HepG2 (cell line): ENCODE measurements at regions not wholly inside any gene's neighbourhood (a gene's known extent, or its start where the extent isn't known, plus 50 kb on each side); places are given as distances from the start of the nearest gene placed in this dataset.

Source experiments
- ATAC-seq: fragments of 200-7000 bp; cut with Tn5 transposase; 3 replicates; pipeline ENCODE4 v1.9.1; 2020; ENCODE audit warnings: mild to moderate bottlenecking, moderate library complexity
- BruUV-seq: library from RNA; stranded (reverse); fragments of 400-500 nt; replicated peaks from 2 replicates; lab custom pipeline; 2021; lab: Mats Ljungman, UMichigan
- CTCF ChIA-PET: fragments of 300-600 bp; formaldehyde crosslinking; extraction: SDS; loops from one replicate; lab custom pipeline; 2021; ENCODE audit warnings: low total read pairs, inconsistent platforms, low intra/inter-chr PET ratio; lab: Yijun Ruan, JAX
- POLR2A ChIA-PET: fragments of 350-600 bp; sonication (Branson Sonifier 250); formaldehyde crosslinking; loops from one replicate; lab custom pipeline; 2020; ENCODE audit warnings: antibody characterized with exemption, inconsistent platforms; lab: Yijun Ruan, JAX
- DNase-seq: peaks from one replicate; pipeline ENCODE4 v3.0.0-alpha.2; 2015; ENCODE audit warnings: low spot score
- FAIRE-seq: peaks from 3 replicates; lab custom pipeline; 2011; peaks lifted over from hg19 to GRCh38; lab: Jason Lieb, UNC
- H2AFZ ChIP-seq: one replicate; pipeline ENCODE4 v1.6.1; 2011; ENCODE audit warnings: low read length, inconsistent platforms
- H3K27ac ChIP-seq: fragments of 300-600 bp; 3 replicates; pipeline ENCODE4 v1.8.0; 2011; ENCODE audit warnings: mixed run types, mild to moderate bottlenecking, mixed read lengths, low read length, inconsistent platforms; ENCODE audit not compliant: insufficient read depth; ENCODE audit errors: extremely low read length
- H3K27me3 ChIP-seq, 2 experiments: fragments of 200-600 bp in 1 of 2; 2 replicates in 1 of 2; 3 replicates in 1 of 2; pipeline versions ENCODE4 v1.6.0 to v1.8.0; 2011; ENCODE audit warnings: low read length in 2 of 2, mild to moderate bottlenecking in 2 of 2, moderate library complexity in 2 of 2, inconsistent platforms in 1 of 2; ENCODE audit not compliant: insufficient read depth in 2 of 2, control insufficient read depth in 1 of 2
- H3K36me3 ChIP-seq, 2 experiments: fragments of 200-600 bp in 1 of 2; replicated peaks in 1 of 2; 2 replicates in 1 of 2; 3 replicates in 1 of 2; pipeline versions ENCODE4 v1.5.1 to v1.8.0; 2011; ENCODE audit warnings: low read length in 2 of 2, inconsistent platforms in 1 of 2; ENCODE audit not compliant: insufficient read depth in 2 of 2, control insufficient read depth in 1 of 2
- H3K4me1 ChIP-seq: 2 replicates; pipeline ENCODE4 v1.5.1; 2012; ENCODE audit warnings: low read length, inconsistent platforms; ENCODE audit not compliant: insufficient read depth
- H3K4me2 ChIP-seq: 2 replicates; pipeline ENCODE4 v1.6.0; 2011; ENCODE audit warnings: low read depth, low read length, inconsistent platforms
- H3K4me3 ChIP-seq, 3 experiments: fragments of 200-600 bp in 1 of 3; sonication (generic), shearing (Covaris generic) in 1 of 3; replicated peaks in 1 of 3; 2 replicates each; pipeline ENCODE4 v1.5.1; 2011 to 2016; ENCODE audit warnings: low read length in 3 of 3, inconsistent platforms in 2 of 3, low read depth in 2 of 3, mild to moderate bottlenecking in 2 of 3, control low read depth in 1 of 3, mixed read lengths in 1 of 3; ENCODE audit not compliant: insufficient read depth in 1 of 3
- H3K79me2 ChIP-seq: one replicate; pipeline ENCODE4 v1.6.1; 2011; ENCODE audit warnings: low read length, inconsistent platforms; ENCODE audit not compliant: insufficient read depth
- H3K9ac ChIP-seq: 2 replicates; pipeline ENCODE4 v1.6.0; 2011; ENCODE audit warnings: mild to moderate bottlenecking, low read depth, low read length, inconsistent platforms; ENCODE audit not compliant: insufficient read depth
- H3K9me3 ChIP-seq: 2 replicates; pipeline ENCODE4 v1.5.1; 2012; ENCODE audit warnings: mild to moderate bottlenecking, low read length
- H4K20me1 ChIP-seq: 2 replicates; pipeline ENCODE4 v1.6.0; 2011; ENCODE audit warnings: inconsistent platforms, mild to moderate bottlenecking, low read length, moderate library complexity; ENCODE audit not compliant: insufficient read depth
- ARNT ChIP-seq: fragments of 450-650 bp; IDR thresholded peaks from 2 replicates; pipeline ENCODE4 v1.6.1; 2017
- FOSL2 ChIP-seq: sonication (generic); formaldehyde crosslinking; IDR thresholded peaks from 2 replicates; pipeline ENCODE4 v1.4.0; 2020; ENCODE audit warnings: missing genetic modification reagents
- FOXA3 ChIP-seq: IDR thresholded peaks from 2 replicates; pipeline ENCODE4 v1.6.1; 2016; ENCODE audit warnings: missing genetic modification reagents, missing compliant biosample characterization
- FOXO1 ChIP-seq: sonication (generic); formaldehyde crosslinking; IDR thresholded peaks from 2 replicates; pipeline ENCODE4 v1.4.0; 2020; ENCODE audit warnings: missing genetic modification reagents
- NFE2L2 ChIP-seq: fragments of 150-350 bp; IDR thresholded peaks from 2 replicates; pipeline ENCODE4 v1.6.1; 2014; ENCODE audit warnings: low read length
- TAF15 ChIP-seq: fragments of 200-400 bp; formaldehyde crosslinking; IDR thresholded peaks from one replicate; pipeline ENCODE4 v1.6.1; 2018; ENCODE audit warnings: mild to moderate bottlenecking, low read depth, low read length; ENCODE audit not compliant: poor library complexity, severe bottlenecking
- ZNF572 ChIP-seq: sonication (generic); formaldehyde crosslinking; IDR thresholded peaks from 2 replicates; pipeline ENCODE4 v1.5.1; 2020; ENCODE audit warnings: mild to moderate bottlenecking, missing genetic modification reagents
- WGBS: methylation state at CpG from one replicate; pipeline ENCODE4 v1.1.6; 2017; ENCODE audit warnings: low lambda C conversion rate; 5-methylcytosine and 5-hydroxymethylcytosine counted together
- in situ Hi-C: cut with HindIII; loops from 2 replicates; pipeline ENCODE4 v1.10.0; 2017; ENCODE audit warnings: low pct_unique_long_range_greater_than_20kb; ENCODE audit not compliant: extremely low pct_ligation_motif_present
- intact Hi-C: fragments of 100-400 bp; cut with micrococcal nuclease; formaldehyde crosslinking; loops from one replicate; pipeline ENCODE4 v1.10.0; 2022; ENCODE audit not compliant: unreplicated experiment
- TF ChIP-seq, protein P1 (sequence below): sonication (generic); formaldehyde crosslinking; IDR thresholded peaks from 2 replicates; pipeline ENCODE4 v1.5.1; 2020; ENCODE audit warnings: missing genetic modification reagents, mild to moderate bottlenecking, borderline replicate concordance
- TF ChIP-seq, protein P2 (sequence below): sonication (generic); formaldehyde crosslinking; IDR thresholded peaks from 2 replicates; pipeline ENCODE4 v1.4.0; 2020; ENCODE audit warnings: missing genetic modification reagents
- TF ChIP-seq, protein P3 (sequence below): sonication (generic); formaldehyde crosslinking; IDR thresholded peaks from 2 replicates; pipeline ENCODE4 v1.8.0; 2022; ENCODE audit warnings: mild to moderate bottlenecking, missing genetic modification reagents; ENCODE audit not compliant: insufficient replicate concordance
- TF ChIP-seq, protein P4 (sequence below): sonication (generic); formaldehyde crosslinking; conservative IDR thresholded peaks from 2 replicates; pipeline ENCODE4 v1.8.0; 2022; ENCODE audit warnings: missing genetic modification reagents

DNA sequence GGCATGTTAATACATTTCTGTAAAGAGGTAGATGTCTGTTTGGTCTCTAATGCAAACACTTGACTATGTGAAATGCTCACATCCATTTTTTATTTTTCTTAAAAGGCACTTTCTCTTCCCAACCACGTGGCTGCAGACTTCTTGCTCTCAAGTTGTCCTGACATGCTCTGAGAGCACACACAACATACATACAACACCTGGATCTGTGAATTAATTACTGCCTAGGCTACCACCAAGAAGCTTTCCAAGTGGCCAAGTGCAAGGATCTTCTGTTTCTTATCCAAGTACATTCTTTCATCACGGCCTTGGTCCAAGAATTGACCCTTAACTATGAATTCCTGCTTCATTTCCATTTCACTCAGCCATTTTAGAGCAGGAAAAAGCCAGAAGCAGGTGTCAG is 110.8 kb downstream of the SPRY1 start:
- Histone ChIP-seq H2AFZ (no peak overlapping the region), H3K36me3 (no peaks in the 10 kb centered on the region), H4K20me1 (no peaks in the 10 kb centered on the region), H3K9me3 (no peaks in the 10 kb centered on the region), H3K9ac (no peak overlapping the region), H3K27me3 (no peaks in the 10 kb centered on the region), H3K4me3 (no peak overlapping the region), H3K27ac (no peak overlapping the region), H3K4me2 (no peak overlapping the region), H3K4me1 (peaks cover 48% of the 10 kb centered on the region), H3K79me2 (no peaks in the 10 kb centered on the region)
- in situ Hi-C loops (no loop called here), intact Hi-C loops (no loop called here)
- ChIA-PET POLR2A (interaction anchor here (1.8 kb wide), 1 partner anchor 48 kb away, joined by 6 read pairs; no protein-coding TSS in a partner anchor), CTCF (no interaction called here)
- FAIRE-seq (no peak), ATAC-seq (no peak), DNase-seq (no peak)
- 87% methylated on average over 2 of the region's 2 CpGs for WGBS
- TF ChIP-seq, protein P1, sequence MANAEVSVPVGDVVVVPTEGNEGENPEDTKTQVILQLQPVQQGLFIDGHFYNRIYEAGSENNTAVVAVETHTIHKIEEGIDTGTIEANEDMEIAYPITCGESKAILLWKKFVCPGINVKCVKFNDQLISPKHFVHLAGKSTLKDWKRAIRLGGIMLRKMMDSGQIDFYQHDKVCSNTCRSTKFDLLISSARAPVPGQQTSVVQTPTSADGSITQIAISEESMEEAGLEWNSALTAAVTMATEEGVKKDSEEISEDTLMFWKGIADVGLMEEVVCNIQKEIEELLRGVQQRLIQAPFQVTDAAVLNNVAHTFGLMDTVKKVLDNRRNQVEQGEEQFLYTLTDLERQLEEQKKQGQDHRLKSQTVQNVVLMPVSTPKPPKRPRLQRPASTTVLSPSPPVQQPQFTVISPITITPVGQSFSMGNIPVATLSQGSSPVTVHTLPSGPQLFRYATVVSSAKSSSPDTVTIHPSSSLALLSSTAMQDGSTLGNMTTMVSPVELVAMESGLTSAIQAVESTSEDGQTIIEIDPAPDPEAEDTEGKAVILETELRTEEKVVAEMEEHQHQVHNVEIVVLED (CRISPR knock-in tag): no peak
- no peak for TF ChIP-seq NFE2L2
- no peak for TF ChIP-seq ARNT
- no peak for TF ChIP-seq FOXO1 (CRISPR knock-in tag)
- TF ChIP-seq, protein P2, sequence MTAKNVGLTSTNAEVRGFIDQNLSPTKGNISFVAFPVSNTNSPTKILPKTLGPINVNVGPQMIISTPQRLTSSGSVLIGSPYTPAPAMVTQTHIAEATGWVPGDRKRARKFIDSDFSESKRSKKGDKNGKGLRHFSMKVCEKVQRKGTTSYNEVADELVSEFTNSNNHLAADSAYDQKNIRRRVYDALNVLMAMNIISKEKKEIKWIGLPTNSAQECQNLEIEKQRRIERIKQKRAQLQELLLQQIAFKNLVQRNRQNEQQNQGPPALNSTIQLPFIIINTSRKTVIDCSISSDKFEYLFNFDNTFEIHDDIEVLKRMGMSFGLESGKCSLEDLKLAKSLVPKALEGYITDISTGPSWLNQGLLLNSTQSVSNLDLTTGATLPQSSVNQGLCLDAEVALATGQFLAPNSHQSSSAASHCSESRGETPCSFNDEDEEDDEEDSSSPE (CRISPR knock-in tag): no peak
- no TSS peak for BruUV-seq

DNA sequence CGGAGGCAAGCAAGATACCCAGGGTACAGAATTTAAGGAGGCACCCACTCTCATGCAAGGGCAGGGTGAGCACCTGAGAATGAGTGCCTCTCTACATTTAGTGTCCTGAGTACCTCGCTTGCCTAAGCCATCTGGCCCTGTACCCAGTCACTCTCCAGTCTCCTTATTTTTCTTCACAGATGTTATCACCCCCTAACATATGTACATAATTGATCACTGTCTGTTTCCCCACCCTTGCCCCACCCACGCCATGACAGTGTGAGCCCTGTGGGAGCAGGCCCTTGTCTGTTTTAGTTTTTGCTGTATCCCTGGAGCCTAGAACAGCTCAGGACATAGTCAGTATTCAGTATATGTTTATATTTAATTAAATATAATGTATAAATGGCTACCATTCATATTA is 113.6 kb downstream of the SPRY1 start:
- BruUV-seq: no TSS peak
- no peak for DNase-seq
- CTCF ChIA-PET: no interaction called here
- Histone ChIP-seq H3K27ac (no peak overlapping the region), H3K27me3 (no peaks in the 10 kb centered on the region), H3K79me2 (no peaks in the 10 kb centered on the region), H2AFZ (no peak overlapping the region), H3K4me1 (peaks cover 32% of the 10 kb centered on the region), H4K20me1 (no peaks in the 10 kb centered on the region), H3K4me2 (no peak overlapping the region), H3K4me3 (no peak overlapping the region), H3K9me3 (no peaks in the 10 kb centered on the region), H3K9ac (no peak overlapping the region), H3K36me3 (no peaks in the 10 kb centered on the region)
- ATAC-seq: no peak
- POLR2A ChIA-PET: no interaction called here
- FAIRE-seq: no peak
- in situ Hi-C loops: no loop called here
- intact Hi-C loops: no loop called here
- 87% methylated on average over 3 of the region's 3 CpGs for WGBS
- TF ChIP-seq FOSL2 (CRISPR knock-in tag) (no peak), FOXA3 (CRISPR knock-in tag) (no peak), ZNF572 (CRISPR knock-in tag) (no peak), TAF15 (no peak)
- TF ChIP-seq, protein P3, sequence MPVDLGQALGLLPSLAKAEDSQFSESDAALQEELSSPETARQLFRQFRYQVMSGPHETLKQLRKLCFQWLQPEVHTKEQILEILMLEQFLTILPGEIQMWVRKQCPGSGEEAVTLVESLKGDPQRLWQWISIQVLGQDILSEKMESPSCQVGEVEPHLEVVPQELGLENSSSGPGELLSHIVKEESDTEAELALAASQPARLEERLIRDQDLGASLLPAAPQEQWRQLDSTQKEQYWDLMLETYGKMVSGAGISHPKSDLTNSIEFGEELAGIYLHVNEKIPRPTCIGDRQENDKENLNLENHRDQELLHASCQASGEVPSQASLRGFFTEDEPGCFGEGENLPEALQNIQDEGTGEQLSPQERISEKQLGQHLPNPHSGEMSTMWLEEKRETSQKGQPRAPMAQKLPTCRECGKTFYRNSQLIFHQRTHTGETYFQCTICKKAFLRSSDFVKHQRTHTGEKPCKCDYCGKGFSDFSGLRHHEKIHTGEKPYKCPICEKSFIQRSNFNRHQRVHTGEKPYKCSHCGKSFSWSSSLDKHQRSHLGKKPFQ (CRISPR knock-in tag): no peak
- TF ChIP-seq, protein P4, sequence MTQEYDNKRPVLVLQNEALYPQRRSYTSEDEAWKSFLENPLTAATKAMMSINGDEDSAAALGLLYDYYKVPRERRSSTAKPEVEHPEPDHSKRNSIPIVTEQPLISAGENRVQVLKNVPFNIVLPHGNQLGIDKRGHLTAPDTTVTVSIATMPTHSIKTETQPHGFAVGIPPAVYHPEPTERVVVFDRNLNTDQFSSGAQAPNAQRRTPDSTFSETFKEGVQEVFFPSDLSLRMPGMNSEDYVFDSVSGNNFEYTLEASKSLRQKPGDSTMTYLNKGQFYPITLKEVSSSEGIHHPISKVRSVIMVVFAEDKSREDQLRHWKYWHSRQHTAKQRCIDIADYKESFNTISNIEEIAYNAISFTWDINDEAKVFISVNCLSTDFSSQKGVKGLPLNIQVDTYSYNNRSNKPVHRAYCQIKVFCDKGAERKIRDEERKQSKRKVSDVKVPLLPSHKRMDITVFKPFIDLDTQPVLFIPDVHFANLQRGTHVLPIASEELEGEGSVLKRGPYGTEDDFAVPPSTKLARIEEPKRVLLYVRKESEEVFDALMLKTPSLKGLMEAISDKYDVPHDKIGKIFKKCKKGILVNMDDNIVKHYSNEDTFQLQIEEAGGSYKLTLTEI: no peak
- TF ChIP-seq, protein P1 (CRISPR knock-in tag): no peak
